Hepatocyte (in vitro differentiated cells): ENCODE measurements at regions not wholly inside any gene's neighbourhood (a gene's known extent, or its start where the extent isn't known, plus 50 kb on each side); places are given as distances from the start of the nearest gene placed in this dataset.
A peak's percentile ranks its signal among the peaks of the same experiment; 100 is the strongest.

ENCODE experiments used
- DNase-seq: peaks from one replicate; pipeline ENCODE4 v3.0.0-alpha.2; 2016; ENCODE audit warnings: low spot score
- H2AFZ ChIP-seq: fragments of 200-600 bp; sonication (generic); 2 replicates; pipeline ENCODE4 v1.6.0; 2016; ENCODE audit warnings: antibody characterized with exemption, mild to moderate bottlenecking
- H3K27ac ChIP-seq: fragments of 200-600 bp; sonication (generic); 2 replicates; pipeline ENCODE4 v1.5.1; 2016; ENCODE audit warnings: mild to moderate bottlenecking
- H3K27me3 ChIP-seq: fragments of 200-600 bp; sonication (generic); 2 replicates; pipeline ENCODE4 v1.6.1; 2016
- H3K36me3 ChIP-seq: fragments of 200-600 bp; sonication (generic); replicated peaks from 2 replicates; pipeline ENCODE4 v1.5.1; 2016; ENCODE audit warnings: low read depth; ENCODE audit not compliant: insufficient read depth
- H3K4me1 ChIP-seq: fragments of 200-600 bp; sonication (generic); 2 replicates; pipeline ENCODE4 v1.5.1; 2016; ENCODE audit warnings: mild to moderate bottlenecking, moderate library complexity; ENCODE audit not compliant: insufficient read depth
- H3K4me2 ChIP-seq: fragments of 200-600 bp; sonication (generic); 2 replicates; pipeline ENCODE4 v1.6.0; 2016
- H3K4me3 ChIP-seq: fragments of 200-600 bp; sonication (generic); 2 replicates; pipeline ENCODE4 v1.5.1; 2016; ENCODE audit warnings: mild to moderate bottlenecking
- H3K79me2 ChIP-seq: fragments of 200-600 bp; sonication (generic); 2 replicates; pipeline ENCODE4 v1.6.0; 2017; ENCODE audit warnings: mild to moderate bottlenecking
- H3K9me2 ChIP-seq: fragments of 200-600 bp; sonication (generic); replicated peaks from 2 replicates; pipeline ENCODE4 v1.6.0; 2017; ENCODE audit warnings: mild to moderate bottlenecking; ENCODE audit not compliant: insufficient read depth
- H3K9me3 ChIP-seq: fragments of 200-600 bp; sonication (generic); 2 replicates; pipeline ENCODE4 v1.5.1; 2016; ENCODE audit warnings: low read depth, mild to moderate bottlenecking
- H4K20me1 ChIP-seq: fragments of 200-600 bp; sonication (generic); 2 replicates; pipeline ENCODE4 v1.6.0; 2016; ENCODE audit warnings: mild to moderate bottlenecking; ENCODE audit not compliant: insufficient read depth, poor library complexity, severe bottlenecking
- CTCF ChIP-seq: fragments of 200-600 bp; sonication (generic); IDR thresholded peaks from 2 replicates; pipeline ENCODE4 v1.5.1; 2016; ENCODE audit warnings: antibody characterized with exemption, mild to moderate bottlenecking; ENCODE audit not compliant: poor library complexity
- EZH2 ChIP-seq: fragments of 200-600 bp; sonication (generic); IDR thresholded peaks from 2 replicates; pipeline ENCODE4 v1.6.1; 2016; ENCODE audit warnings: antibody characterized with exemption, mild to moderate bottlenecking, borderline replicate concordance
- EZH2phosphoT487 ChIP-seq: fragments of 200-600 bp; sonication (generic); IDR thresholded peaks from one replicate; pipeline ENCODE4 v1.6.1; 2018; ENCODE audit warnings: antibody characterized with exemption, mild to moderate bottlenecking, low read depth, moderate library complexity; ENCODE audit not compliant: unreplicated experiment, severe bottlenecking
- WGBS: methylation state at CpG from one replicate; pipeline ENCODE4 v1.1.6; 2016; ENCODE audit warnings: low lambda C conversion rate; ENCODE audit errors: missing lambda C conversion rate; 5-methylcytosine and 5-hydroxymethylcytosine counted together

- 81% methylated on average over 2 of the region's 2 CpGs for WGBS
- Histone ChIP-seq H3K36me3 (no peaks in the 10 kb centered on the region), H3K4me1 (peaks cover 3% of the 10 kb centered on the region), H3K4me3 (no peak overlapping the region), H3K9me3 (no peaks in the 10 kb centered on the region), H4K20me1 (no peaks in the 10 kb centered on the region), H3K4me2 (no peak overlapping the region), H3K27ac (no peak overlapping the region), H3K9me2 (no peaks in the 10 kb centered on the region), H3K27me3 (no peaks in the 10 kb centered on the region), H2AFZ (no peak overlapping the region), H3K79me2 (no peaks in the 10 kb centered on the region)
- TF ChIP-seq EZH2 (no peak), EZH2phosphoT487 (no peak), CTCF (no peak)
- DNase-seq: no peak
These were observed 416.6 kb upstream of the ACVR2A start for GRCh38 chr2:147428120-147428747.

GRCh38 chr2:147425437-147426029 lies 419.3 kb upstream of the ACVR2A start:
- Histone ChIP-seq H3K79me2 (no peaks in the 10 kb centered on the region), H3K27ac (peak overlapping the region; percentile 78), H3K4me1 (no peaks in the 10 kb centered on the region), H2AFZ (no peak overlapping the region), H3K9me3 (no peaks in the 10 kb centered on the region), H3K27me3 (no peaks in the 10 kb centered on the region), H3K4me2 (no peak overlapping the region), H4K20me1 (no peaks in the 10 kb centered on the region), H3K9me2 (no peaks in the 10 kb centered on the region), H3K4me3 (no peak overlapping the region), H3K36me3 (no peaks in the 10 kb centered on the region)
- no peak for TF ChIP-seq EZH2
- no peak for TF ChIP-seq CTCF
- TF ChIP-seq EZH2phosphoT487: no peak
- WGBS: 69% methylated on average over 3 of the region's 3 CpGs
- peak; percentile 45 for DNase-seq

- Histone ChIP-seq H3K27me3 (no peaks in the 10 kb centered on the region), H3K4me3 (no peak overlapping the region), H2AFZ (no peak overlapping the region), H3K27ac (peak overlapping the region; percentile 78), H3K36me3 (no peaks in the 10 kb centered on the region), H3K4me2 (no peak overlapping the region), H4K20me1 (no peaks in the 10 kb centered on the region), H3K9me2 (no peaks in the 10 kb centered on the region), H3K79me2 (no peaks in the 10 kb centered on the region), H3K4me1 (no peaks in the 10 kb centered on the region), H3K9me3 (no peaks in the 10 kb centered on the region)
- WGBS: 88% methylated on average over 1 of the region's 1 CpG
- TF ChIP-seq EZH2phosphoT487 (no peak), CTCF (no peak), EZH2 (no peak)
- DNase-seq: no peak
These were observed 420.1 kb upstream of the ACVR2A start for GRCh38 chr2:147424766-147425165.
